ENCODE measurements at regions not wholly inside any gene's neighbourhood (a gene's known extent, or its start where the extent isn't known, plus 50 kb on each side); places are given as distances from the start of the nearest gene placed in this dataset.

DNA sequence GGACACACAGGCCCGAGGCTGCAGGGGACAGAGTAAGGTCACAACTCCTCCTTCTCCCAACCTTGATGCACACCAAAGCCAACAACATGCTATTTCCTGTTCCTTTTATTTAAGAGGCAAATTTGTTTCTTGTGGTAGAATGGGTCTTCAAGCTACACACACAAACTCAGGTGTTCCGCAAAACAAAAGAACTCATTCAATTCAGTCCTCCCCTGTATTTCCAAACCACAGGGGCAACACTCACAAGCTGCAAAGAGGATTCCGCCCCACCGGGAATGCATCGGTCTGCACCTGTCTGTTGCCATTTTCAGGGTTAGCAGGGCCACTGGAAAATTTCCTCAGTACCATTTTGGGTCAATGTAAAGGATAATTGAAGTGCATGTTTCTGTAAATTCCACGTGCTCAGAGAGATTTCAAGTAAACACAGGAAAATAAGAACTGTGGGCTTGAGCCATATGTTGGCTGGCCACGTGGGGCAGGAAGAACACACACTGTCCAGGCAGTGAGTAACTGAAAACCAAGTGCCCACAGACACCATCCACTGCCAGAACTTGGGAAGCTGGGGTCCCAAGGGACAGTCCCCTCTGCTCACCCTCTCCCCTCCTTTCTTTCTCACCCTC, 145.2 kb upstream of the ERG start:
- intact Hi-C loops (cut with micrococcal nuclease), result no loop called here
- Mint-ChIP-seq H3K4me1 (peaks cover 0 to 5% (median 2%) of the 10 kb centered on the region in 4 donors), H3K4me3 (no peak overlapping the region), H3K27me3 (peaks cover 12 to 17% of the 10 kb centered on the region in 2 donors), H3K36me3 (no peaks in the 10 kb centered on the region), H3K9me3 (peaks cover 0 to 11% (median 4%) of the 10 kb centered on the region in 8 donors), H3K27ac (no peak overlapping the region)
- Histone ChIP-seq H3K27ac (ENCODE audit: low read depth, low read length) (no peak overlapping the region), H3K36me3 (ENCODE audit: insufficient read depth, low read length) (no peaks in the 10 kb centered on the region), H3K9me3 (ENCODE audit: control insufficient read depth in 1 of 2, low read length in 2 of 2) (no peaks in the 10 kb centered on the region), H3K27me3 (ENCODE audit: insufficient read depth, low read length) (no peaks in the 10 kb centered on the region), H3K4me1 (ENCODE audit: insufficient read depth, low read length) (no peaks in the 10 kb centered on the region), H3K4me3 (ENCODE audit: low read length in 2 of 2) (no peak overlapping the region)
- ChIA-PET POLR2A (ENCODE audit: partially characterized antibody) (no interaction called here), CTCF (ENCODE audit: partially characterized antibody) (no interaction called here)
- no peak for DNase-seq

GRCh38 chr21:38645282-38645681, 147.0 kb upstream of the ERG start:
- intact Hi-C loops (cut with micrococcal nuclease), result no loop called here

DNA sequence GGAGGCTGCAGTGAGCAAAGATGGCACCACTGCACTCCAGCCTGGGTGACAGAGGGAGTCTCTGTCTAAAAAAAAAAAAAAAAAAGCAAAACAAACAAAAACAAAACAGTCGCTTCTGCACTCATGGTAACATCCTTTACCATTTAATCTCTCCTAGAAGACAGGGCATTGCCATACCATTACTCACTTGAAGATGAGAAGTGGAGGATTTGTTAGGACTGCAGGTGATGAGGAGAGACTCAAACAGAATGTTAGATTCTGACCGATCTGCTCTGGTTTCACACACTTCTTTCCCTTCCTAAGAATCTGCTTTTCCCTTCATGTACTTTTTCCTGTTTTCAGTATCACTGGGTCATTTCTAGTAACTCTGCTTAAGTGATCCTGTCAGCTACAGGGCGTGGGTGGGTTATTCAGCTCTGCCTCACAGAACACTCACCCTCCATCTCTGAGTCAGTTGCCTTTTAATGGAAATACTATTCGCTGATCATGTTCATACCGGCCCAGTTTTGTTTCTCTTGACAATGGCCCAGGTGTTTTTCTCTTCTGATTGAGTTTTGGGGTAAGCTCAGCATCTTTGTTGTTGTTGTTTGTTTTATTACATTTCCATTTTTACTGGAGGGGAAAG, 148.0 kb upstream of the ERG start:
- CTCF ChIA-PET (ENCODE audit: partially characterized antibody), result no interaction called here
- intact Hi-C loops (cut with micrococcal nuclease), result no loop called here
- no peak overlapping the region for H3K27ac Mint-ChIP-seq

More at GRCh38 chr21:38645282-38645681, 147.0 kb upstream of the ERG start:
- peaks cover 15 to 16% of the 10 kb centered on the region in 2 donors for H3K27me3 Mint-ChIP-seq
- no peak overlapping the region for H3K27ac Mint-ChIP-seq
- Histone ChIP-seq H3K4me3 (ENCODE audit: low read length in 2 of 2) (no peak overlapping the region), H3K27ac (ENCODE audit: low read depth, low read length) (no peak overlapping the region), H3K9me3 (ENCODE audit: control insufficient read depth in 1 of 2, low read length in 2 of 2) (no peaks in the 10 kb centered on the region), H3K4me1 (ENCODE audit: insufficient read depth, low read length) (no peaks in the 10 kb centered on the region), H3K36me3 (ENCODE audit: insufficient read depth, low read length) (no peaks in the 10 kb centered on the region), H3K27me3 (ENCODE audit: insufficient read depth, low read length) (no peaks in the 10 kb centered on the region)
- H3K4me3 Mint-ChIP-seq, result no peak overlapping the region
- POLR2A ChIA-PET (ENCODE audit: partially characterized antibody), result no interaction called here
- no peaks in the 10 kb centered on the region for H3K36me3 Mint-ChIP-seq
- no peak for DNase-seq
- H3K4me1 Mint-ChIP-seq, result no peaks in the 10 kb centered on the region
- H3K9me3 Mint-ChIP-seq, result peaks cover 0 to 10% (median 3%) of the 10 kb centered on the region in 8 donors
- CTCF ChIA-PET (ENCODE audit: partially characterized antibody), result no interaction called here

DNA sequence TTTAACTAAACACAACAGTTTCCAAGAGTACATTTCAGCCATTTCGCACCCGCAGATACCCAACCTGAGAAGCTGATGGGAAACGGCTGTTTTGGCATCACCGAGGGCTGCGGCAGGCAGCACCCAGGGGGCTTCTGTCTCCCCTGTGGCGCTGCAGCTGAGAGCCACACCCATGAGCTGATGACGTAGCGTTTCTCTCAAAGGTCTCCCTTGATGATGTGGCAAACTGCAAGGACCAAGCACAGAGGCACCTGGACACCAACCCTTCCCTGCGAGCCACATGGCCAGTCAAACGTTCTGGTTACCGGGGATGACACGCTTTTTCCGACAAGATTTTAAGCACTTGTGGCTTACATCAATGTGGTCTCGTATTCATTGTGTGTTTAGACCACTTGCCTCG, 150.8 kb upstream of the ERG start:
- no peak for DNase-seq
- CTCF ChIA-PET (ENCODE audit: partially characterized antibody), result no interaction called here
- Mint-ChIP-seq H3K27me3 (peaks cover 16 to 20% of the 10 kb centered on the region in 2 donors), H3K36me3 (no peaks in the 10 kb centered on the region), H3K4me3 (no peak overlapping the region), H3K9me3 (no peaks in the 10 kb centered on the region), H3K27ac (no peak overlapping the region), H3K4me1 (no peaks in the 10 kb centered on the region)
- Histone ChIP-seq H3K4me1 (ENCODE audit: insufficient read depth, low read length) (no peaks in the 10 kb centered on the region), H3K9me3 (ENCODE audit: control insufficient read depth in 1 of 2, low read length in 2 of 2) (no peaks in the 10 kb centered on the region), H3K27me3 (ENCODE audit: insufficient read depth, low read length) (no peaks in the 10 kb centered on the region), H3K27ac (ENCODE audit: low read depth, low read length) (no peak overlapping the region), H3K4me3 (ENCODE audit: low read length in 2 of 2) (no peak overlapping the region), H3K36me3 (ENCODE audit: insufficient read depth, low read length) (no peaks in the 10 kb centered on the region)
- intact Hi-C loops (cut with micrococcal nuclease), result no loop called here
- POLR2A ChIA-PET (ENCODE audit: partially characterized antibody), result no interaction called here

More for the DNA sequence above, 148.0 kb upstream of the ERG start:
- POLR2A ChIA-PET (ENCODE audit: partially characterized antibody), result no interaction called here
- H3K4me3 Mint-ChIP-seq, result no peak overlapping the region
- peaks cover 0 to 3% (median 0%) of the 10 kb centered on the region in 8 donors for H3K9me3 Mint-ChIP-seq
- no peaks in the 10 kb centered on the region for H3K4me1 Mint-ChIP-seq
- Histone ChIP-seq H3K4me1 (ENCODE audit: insufficient read depth, low read length) (no peaks in the 10 kb centered on the region), H3K36me3 (ENCODE audit: insufficient read depth, low read length) (no peaks in the 10 kb centered on the region), H3K27me3 (ENCODE audit: insufficient read depth, low read length) (no peaks in the 10 kb centered on the region), H3K9me3 (ENCODE audit: control insufficient read depth in 1 of 2, low read length in 2 of 2) (no peaks in the 10 kb centered on the region), H3K4me3 (ENCODE audit: low read length in 2 of 2) (no peak overlapping the region), H3K27ac (ENCODE audit: low read depth, low read length) (no peak overlapping the region)
- DNase-seq, result no peak
- H3K36me3 Mint-ChIP-seq, result no peaks in the 10 kb centered on the region
- H3K27me3 Mint-ChIP-seq, result peaks cover 12 to 16% of the 10 kb centered on the region in 2 donors

DNA sequence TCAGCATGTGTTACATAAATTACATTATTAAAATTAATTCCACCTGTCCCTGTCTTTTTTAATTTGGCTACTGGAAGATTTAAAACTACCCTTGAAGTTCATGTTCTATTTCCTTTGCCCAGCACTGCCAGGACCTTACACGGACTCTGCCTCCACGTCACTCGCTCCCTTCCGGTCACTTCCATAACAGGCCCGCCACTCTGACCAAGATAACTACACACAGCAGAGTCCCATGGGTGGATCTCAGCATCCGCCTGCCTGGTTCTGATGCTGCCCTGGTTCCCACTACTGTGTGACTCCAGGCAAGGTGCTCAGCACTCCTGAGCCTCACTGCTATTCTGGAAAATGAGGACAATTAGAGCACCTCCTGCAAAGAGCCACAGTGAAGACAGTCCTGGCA, 153.3 kb upstream of the ERG start:
- ChIA-PET POLR2A (ENCODE audit: partially characterized antibody) (no interaction called here), CTCF (ENCODE audit: partially characterized antibody) (no interaction called here)
- Mint-ChIP-seq H3K4me1 (no peaks in the 10 kb centered on the region), H3K27ac (no peak overlapping the region), H3K4me3 (peak overlapping the region in 1 of 8 donors; percentile 0), H3K36me3 (no peaks in the 10 kb centered on the region), H3K9me3 (no peaks in the 10 kb centered on the region), H3K27me3 (peaks cover 13 to 25% of the 10 kb centered on the region in 2 donors)
- Histone ChIP-seq H3K4me1 (ENCODE audit: insufficient read depth, low read length) (no peaks in the 10 kb centered on the region), H3K27ac (ENCODE audit: low read depth, low read length) (no peak overlapping the region), H3K36me3 (ENCODE audit: insufficient read depth, low read length) (no peaks in the 10 kb centered on the region), H3K9me3 (ENCODE audit: control insufficient read depth in 1 of 2, low read length in 2 of 2) (no peaks in the 10 kb centered on the region), H3K27me3 (ENCODE audit: insufficient read depth, low read length) (no peaks in the 10 kb centered on the region), H3K4me3 (ENCODE audit: low read length in 2 of 2) (no peak overlapping the region)
- DNase-seq, result no peak
- intact Hi-C loops (cut with micrococcal nuclease), result no loop called here

GRCh38 chr21:38652396-38652795, 153.3 kb upstream of the ETS2 start:
- no peaks in the 10 kb centered on the region for H3K36me3 ChIP-seq (ENCODE audit: insufficient read depth, low read length)
- CTCF ChIA-PET (ENCODE audit: partially characterized antibody), result no interaction called here
- no peaks in the 10 kb centered on the region for H3K27me3 ChIP-seq (ENCODE audit: insufficient read depth, low read length)
- Mint-ChIP-seq H3K4me3 (no peak overlapping the region), H3K36me3 (no peaks in the 10 kb centered on the region), H3K27me3 (peaks cover 15 to 25% of the 10 kb centered on the region in 2 donors), H3K27ac (no peak overlapping the region), H3K4me1 (no peaks in the 10 kb centered on the region), H3K9me3 (no peaks in the 10 kb centered on the region)
- H3K4me3 ChIP-seq (ENCODE audit: low read length in 2 of 2), result no peak overlapping the region
- no peaks in the 10 kb centered on the region for H3K9me3 ChIP-seq (ENCODE audit: control insufficient read depth in 1 of 2, low read length in 2 of 2)
- DNase-seq, result no peak
- H3K27ac ChIP-seq (ENCODE audit: low read depth, low read length), result no peak overlapping the region
- intact Hi-C loops (cut with micrococcal nuclease), result no loop called here
- POLR2A ChIA-PET (ENCODE audit: partially characterized antibody), result no interaction called here
- no peaks in the 10 kb centered on the region for H3K4me1 ChIP-seq (ENCODE audit: insufficient read depth, low read length)

GRCh38 chr21:38654580-38654979, 151.1 kb upstream of the ETS2 start:
- no peak overlapping the region for H3K27ac Mint-ChIP-seq
- H3K27me3 Mint-ChIP-seq, result peaks cover 18 to 31% of the 10 kb centered on the region in 2 donors
- intact Hi-C loops (cut with micrococcal nuclease), result no loop called here
- H3K4me1 Mint-ChIP-seq, result peaks cover 0 to 4% (median under 1%) of the 10 kb centered on the region in 4 donors
- H3K4me3 Mint-ChIP-seq, result no peak overlapping the region
- no peaks in the 10 kb centered on the region for H3K36me3 Mint-ChIP-seq
- POLR2A ChIA-PET (ENCODE audit: partially characterized antibody), result no interaction called here
- Histone ChIP-seq H3K4me1 (ENCODE audit: insufficient read depth, low read length) (no peaks in the 10 kb centered on the region), H3K27ac (ENCODE audit: low read depth, low read length) (no peak overlapping the region), H3K36me3 (ENCODE audit: insufficient read depth, low read length) (no peaks in the 10 kb centered on the region), H3K9me3 (ENCODE audit: control insufficient read depth in 1 of 2, low read length in 2 of 2) (no peaks in the 10 kb centered on the region), H3K4me3 (ENCODE audit: low read length in 2 of 2) (no peak overlapping the region), H3K27me3 (ENCODE audit: insufficient read depth, low read length) (no peaks in the 10 kb centered on the region)
- CTCF ChIA-PET (ENCODE audit: partially characterized antibody), result no interaction called here
- DNase-seq, result no peak
- no peaks in the 10 kb centered on the region for H3K9me3 Mint-ChIP-seq
